GM12878 (cell line): ENCODE measurements at regions not wholly inside any gene's neighbourhood (a gene's known extent, or its start where the extent isn't known, plus 50 kb on each side); places are given as distances from the start of the nearest gene placed in this dataset.

Experiments
- ATAC-seq: fragments of 200-7000 bp; cut with Tn5 transposase; 3 replicates; pipeline ENCODE4 v1.9.1; 2020; ENCODE audit warnings: mild to moderate bottlenecking, moderate library complexity
- BruUV-seq: library from RNA; stranded (reverse); fragments of 400-500 nt; replicated peaks from 2 replicates; lab custom pipeline; 2021; lab: Mats Ljungman, UMichigan
- CTCF ChIA-PET: fragments of 300-600 bp; sonication (Branson Sonifier 250); formaldehyde crosslinking; extraction: SDS; loops from one replicate; lab custom pipeline; 2021; ENCODE audit warnings: inconsistent platforms; lab: Yijun Ruan, JAX
- POLR2A ChIA-PET: fragments of 350-600 bp; formaldehyde crosslinking; extraction: SDS; loops from one replicate; lab custom pipeline; 2021; ENCODE audit warnings: inconsistent platforms; lab: Charles Lee
- RAD21 ChIA-PET: fragments of 300-600 bp; sonication (Branson Sonifier 250); formaldehyde crosslinking; loops from one replicate; lab custom pipeline; 2023; ENCODE audit warnings: antibody characterized with exemption; ENCODE audit not compliant: unreplicated experiment; lab: Charles Lee
- SMC1A ChIA-PET: fragments of 300-600 bp; sonication (Branson Sonifier 250); formaldehyde crosslinking; loops from one replicate; lab custom pipeline; 2023; ENCODE audit not compliant: unreplicated experiment, uncharacterized antibody; lab: Charles Lee
- DNase-seq: peaks from one replicate; pipeline ENCODE4 v3.0.0-alpha.2; 2011; ENCODE audit warnings: low read depth, low spot score
- FAIRE-seq: peaks from 3 replicates; lab custom pipeline; 2011; peaks lifted over from hg19 to GRCh38; lab: Jason Lieb, UNC
- H2AFZ ChIP-seq: 2 replicates; pipeline ENCODE4 v1.6.0; 2011; ENCODE audit warnings: low read depth, low read length, control low read depth; ENCODE audit not compliant: control insufficient read depth
- H3K27ac ChIP-seq: 2 replicates; pipeline ENCODE4 v1.5.1; 2011; ENCODE audit warnings: control low read depth; ENCODE audit not compliant: control insufficient read depth, insufficient read depth
- H3K27me3 ChIP-seq, 2 experiments: replicated peaks in 1 of 2; 2 replicates each; pipeline versions ENCODE4 v1.6.0 to v1.6.1; 2011; ENCODE audit warnings: low read length in 1 of 2; ENCODE audit not compliant: control insufficient read depth in 2 of 2, insufficient read depth in 2 of 2
- H3K36me3 ChIP-seq, 2 experiments: 2 replicates each; pipeline ENCODE4 v1.5.1; 2011; ENCODE audit warnings: low read length in 1 of 2; ENCODE audit not compliant: control insufficient read depth in 2 of 2, insufficient read depth in 2 of 2
- H3K4me1 ChIP-seq: 2 replicates; pipeline ENCODE4 v1.6.1; 2011; ENCODE audit warnings: mild to moderate bottlenecking, low read length, moderate library complexity, mixed read lengths; ENCODE audit not compliant: control insufficient read depth, insufficient read depth
- H3K4me2 ChIP-seq: 2 replicates; pipeline ENCODE4 v1.6.0; 2011; ENCODE audit warnings: control low read depth; ENCODE audit not compliant: control insufficient read depth, insufficient read depth
- H3K4me3 ChIP-seq: fragments of 200-600 bp; sonication (generic); 2 replicates; pipeline ENCODE4 v1.5.1; 2016
- H3K79me2 ChIP-seq: 2 replicates; pipeline ENCODE4 v1.6.0; 2011; ENCODE audit warnings: low read length; ENCODE audit not compliant: control insufficient read depth, insufficient read depth
- H3K9ac ChIP-seq: 2 replicates; pipeline ENCODE4 v1.8.0; 2011; ENCODE audit warnings: low read length, control low read depth, mixed read lengths; ENCODE audit not compliant: control insufficient read depth, insufficient read depth
- H3K9me3 ChIP-seq: replicated peaks from 3 replicates; pipeline ENCODE4 v1.5.1; 2011; ENCODE audit warnings: mild to moderate bottlenecking, low read length; ENCODE audit not compliant: control insufficient read depth, insufficient read depth
- H4K20me1 ChIP-seq: 2 replicates; pipeline ENCODE4 v1.6.0; 2011; ENCODE audit not compliant: control insufficient read depth, insufficient read depth
- CEBPB ChIP-seq, 2 experiments: fragments of 150-350 bp in 1 of 2; IDR thresholded peaks; 2 replicates each; pipeline ENCODE4 v1.6.1; 2012 to 2014; ENCODE audit warnings: low read depth in 2 of 2, low read length in 2 of 2, borderline replicate concordance in 1 of 2, inconsistent platforms in 1 of 2
- CHD1 ChIP-seq: IDR thresholded peaks from 2 replicates; pipeline ENCODE4 v1.6.1; 2012; ENCODE audit warnings: low read depth, low read length, improper control_type of control experiment
- EP300 ChIP-seq, 2 experiments: fragments of 150-350 bp in 1 of 2; IDR thresholded peaks; 2 replicates each; pipeline ENCODE4 v1.6.1; 2011 to 2012; ENCODE audit warnings: low read depth in 2 of 2, low read length in 2 of 2, borderline replicate concordance in 1 of 2, improper control_type of control experiment in 1 of 2, inconsistent platforms in 1 of 2; ENCODE audit not compliant: control insufficient read depth in 1 of 2
- IKZF1 ChIP-seq: fragments of 450-650 bp; conservative IDR thresholded peaks from 2 replicates; pipeline ENCODE4 v1.6.1; 2017; ENCODE audit warnings: antibody characterized with exemption, mild to moderate bottlenecking
- KLF5 ChIP-seq: fragments of 450-650 bp; IDR thresholded peaks from 2 replicates; pipeline ENCODE4 v1.6.1; 2014; ENCODE audit warnings: mild to moderate bottlenecking; ENCODE audit not compliant: partially characterized antibody
- MTA2 ChIP-seq: fragments of 450-650 bp; IDR thresholded peaks from 2 replicates; pipeline ENCODE4 v1.6.1; 2016; ENCODE audit warnings: low read depth, mild to moderate bottlenecking, moderate library complexity
- NR2C2 ChIP-seq: IDR thresholded peaks from 2 replicates; pipeline ENCODE4 v1.6.1; 2011; ENCODE audit warnings: borderline replicate concordance, low read depth; ENCODE audit not compliant: control insufficient read depth, insufficient read length
- PAX8 ChIP-seq: fragments of 450-650 bp; IDR thresholded peaks from 2 replicates; pipeline ENCODE4 v1.6.1; 2017; ENCODE audit warnings: mild to moderate bottlenecking, moderate library complexity
- SMARCA5 ChIP-seq: fragments of 450-650 bp; IDR thresholded peaks from 2 replicates; pipeline ENCODE4 v1.6.1; 2017; ENCODE audit warnings: mild to moderate bottlenecking
- SREBF1 ChIP-seq: IDR thresholded peaks from 2 replicates; pipeline ENCODE4 v1.6.1; 2012; ENCODE audit warnings: mild to moderate bottlenecking, low read length
- SUZ12 ChIP-seq: fragments of 200-600 bp; sonication (generic); IDR thresholded peaks from one replicate; pipeline ENCODE4 v1.6.1; 2018; ENCODE audit warnings: antibody characterized with exemption, mild to moderate bottlenecking; ENCODE audit not compliant: unreplicated experiment
- ZBED1 ChIP-seq: IDR thresholded peaks from 2 replicates; pipeline ENCODE4 v1.6.1; 2016; ENCODE audit warnings: borderline replicate concordance
- ZNF217 ChIP-seq: fragments of 450-650 bp; IDR thresholded peaks from 2 replicates; pipeline ENCODE4 v1.6.1; 2017; ENCODE audit warnings: antibody characterized with exemption, mild to moderate bottlenecking
- ZNF384 ChIP-seq: IDR thresholded peaks from 2 replicates; pipeline ENCODE4 v1.6.1; 2012; ENCODE audit warnings: low read depth, mild to moderate bottlenecking, low read length, improper control_type of control experiment, borderline replicate concordance
- WGBS: methylation state at CpG from one replicate; pipeline ENCODE4 v1.1.6; 2016; ENCODE audit warnings: low lambda C conversion rate; ENCODE audit not compliant: insufficient replicate concordance, insufficient coverage; ENCODE audit errors: missing lambda C conversion rate; 5-methylcytosine and 5-hydroxymethylcytosine counted together
- in situ Hi-C: fragments of 300-500 bp; cut with MboI; formaldehyde crosslinking; loops from 9 replicates; pipeline ENCODE4 v1.14.3; 2018; ENCODE audit warnings: mixed read lengths
- intact Hi-C: fragments of 100-400 bp; cut with micrococcal nuclease; formaldehyde crosslinking; loops from one replicate; pipeline ENCODE4 v1.14.2; 2022; ENCODE audit not compliant: unreplicated experiment
- TF ChIP-seq, protein P1 (sequence below): IDR thresholded peaks from 2 replicates; pipeline ENCODE4 v1.6.1; 2012; ENCODE audit warnings: low read depth, low read length, improper control_type of control experiment
- TF ChIP-seq, protein P2 (sequence below): fragments of 450-650 bp; IDR thresholded peaks from 2 replicates; pipeline ENCODE4 v1.6.1; 2016; ENCODE audit warnings: mild to moderate bottlenecking

DNA sequence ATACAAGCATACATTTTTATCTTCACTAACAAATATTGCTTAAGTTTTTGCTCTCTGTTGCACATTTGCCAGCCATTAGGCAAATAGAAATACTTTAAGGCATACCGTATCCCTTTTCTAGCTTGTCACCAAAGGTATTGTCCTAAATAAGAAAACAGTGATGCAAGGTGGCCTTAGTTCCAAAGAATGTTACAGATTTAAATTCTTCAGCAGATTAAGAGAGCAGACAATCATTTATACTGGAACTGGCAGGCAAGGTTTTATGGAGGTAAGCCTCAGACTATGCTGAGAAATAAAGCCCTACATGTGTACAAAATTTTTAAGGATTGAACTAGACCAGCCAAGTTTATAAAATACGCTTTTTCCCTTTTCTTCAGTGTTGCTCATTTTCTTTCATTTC lies 247.8 kb downstream of the IZUMO3 start:
- no peak for FAIRE-seq
- RAD21 ChIA-PET, result no interaction called here
- in situ Hi-C loops (no loop called here), intact Hi-C loops (no loop called here)
- no peak overlapping the region for H2AFZ ChIP-seq
- CTCF ChIA-PET, result no interaction called here
- TF ChIP-seq PAX8 (no peak), ZNF384 (no peak), SREBF1 (no peak), IKZF1 (no peak), CEBPB (IDR thresholded peaks at IDR 0.05; ENCODE audit: borderline replicate concordance in 1 of 2, low read depth in 2 of 2, low read length in 2 of 2) (no peak), MTA2 (no peak), SMARCA5 (no peak), CHD1 (no peak), ZBED1 (no peak), KLF5 (no peak), SUZ12 (no peak), ZNF217 (no peak), EP300 (IDR thresholded peaks at IDR 0.05; ENCODE audit: borderline replicate concordance in 1 of 2, control insufficient read depth in 1 of 2, low read depth in 2 of 2, low read length in 2 of 2) (no peak), NR2C2 (no peak)
- TF ChIP-seq, protein P1, sequence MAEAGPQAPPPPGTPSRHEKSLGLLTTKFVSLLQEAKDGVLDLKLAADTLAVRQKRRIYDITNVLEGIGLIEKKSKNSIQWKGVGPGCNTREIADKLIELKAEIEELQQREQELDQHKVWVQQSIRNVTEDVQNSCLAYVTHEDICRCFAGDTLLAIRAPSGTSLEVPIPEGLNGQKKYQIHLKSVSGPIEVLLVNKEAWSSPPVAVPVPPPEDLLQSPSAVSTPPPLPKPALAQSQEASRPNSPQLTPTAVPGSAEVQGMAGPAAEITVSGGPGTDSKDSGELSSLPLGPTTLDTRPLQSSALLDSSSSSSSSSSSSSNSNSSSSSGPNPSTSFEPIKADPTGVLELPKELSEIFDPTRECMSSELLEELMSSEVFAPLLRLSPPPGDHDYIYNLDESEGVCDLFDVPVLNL, result no peak
- TF ChIP-seq, protein P2, sequence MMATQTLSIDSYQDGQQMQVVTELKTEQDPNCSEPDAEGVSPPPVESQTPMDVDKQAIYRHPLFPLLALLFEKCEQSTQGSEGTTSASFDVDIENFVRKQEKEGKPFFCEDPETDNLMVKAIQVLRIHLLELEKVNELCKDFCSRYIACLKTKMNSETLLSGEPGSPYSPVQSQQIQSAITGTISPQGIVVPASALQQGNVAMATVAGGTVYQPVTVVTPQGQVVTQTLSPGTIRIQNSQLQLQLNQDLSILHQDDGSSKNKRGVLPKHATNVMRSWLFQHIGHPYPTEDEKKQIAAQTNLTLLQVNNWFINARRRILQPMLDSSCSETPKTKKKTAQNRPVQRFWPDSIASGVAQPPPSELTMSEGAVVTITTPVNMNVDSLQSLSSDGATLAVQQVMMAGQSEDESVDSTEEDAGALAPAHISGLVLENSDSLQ, result no peak
- H3K4me1 ChIP-seq, result no peaks in the 10 kb centered on the region
- no peak overlapping the region for H3K9ac ChIP-seq
- no peak for ATAC-seq
- no peaks in the 10 kb centered on the region for H3K79me2 ChIP-seq
- BruUV-seq, result no TSS peak
- H3K4me3 ChIP-seq, result no peak overlapping the region
- DNase-seq, result no peak
- POLR2A ChIA-PET, result no interaction called here
- 40% methylated on average over 2 of the region's 2 CpGs for WGBS
- no peaks in the 10 kb centered on the region for H4K20me1 ChIP-seq
- SMC1A ChIA-PET, result interaction anchor here (1.0 to 1.5 kb wide), 2 partner anchors 13 to 32 kb away, joined by 3 to 4 read pairs; no protein-coding TSS in a partner anchor
- no peak overlapping the region for H3K27ac ChIP-seq
- no peak overlapping the region for H3K4me2 ChIP-seq
- no peaks in the 10 kb centered on the region for H3K9me3 ChIP-seq
- H3K27me3 ChIP-seq, result no peaks in the 10 kb centered on the region
- H3K36me3 ChIP-seq, result no peaks in the 10 kb centered on the region
